ENCODE measurements at regions not wholly inside any gene's neighbourhood (a gene's known extent, or its start where the extent isn't known, plus 50 kb on each side); places are given as distances from the start of the nearest gene placed in this dataset.
"Not testable (repeated sequence)": the region's sequence is repeated elsewhere in the genome, so short reads cannot be mapped to it uniquely, and the experiment has no call there.

DNA sequence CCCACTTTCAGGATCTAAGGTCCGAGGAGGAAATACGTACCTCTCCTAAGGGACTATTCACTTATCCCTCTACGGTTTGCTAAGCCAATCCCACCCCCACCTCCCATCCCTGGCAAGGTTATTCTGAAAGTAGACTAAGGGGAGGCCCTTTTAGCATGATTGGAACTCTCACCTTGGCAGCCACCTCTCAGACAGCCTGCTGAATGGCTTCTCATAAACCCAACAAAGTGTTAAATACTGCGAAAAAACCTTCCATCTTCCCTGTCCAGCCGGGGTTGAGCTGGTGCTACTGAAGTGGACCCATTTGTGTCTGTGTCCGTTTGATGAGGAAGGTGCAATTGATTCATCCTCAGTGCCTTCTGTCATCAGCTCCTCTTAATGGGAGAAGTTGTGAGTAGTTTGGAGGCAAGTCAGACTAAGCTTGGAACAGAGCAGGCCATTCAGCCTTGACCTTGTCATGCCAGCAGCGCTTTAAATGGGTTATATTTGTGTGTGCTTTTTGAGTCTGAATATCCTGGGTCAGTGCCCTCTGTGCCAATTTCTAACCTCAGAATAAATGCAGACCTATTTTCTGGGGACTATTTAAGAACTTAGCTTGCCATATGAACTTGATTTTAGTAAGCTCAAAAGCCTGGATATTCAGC, 476.3 kb upstream of the ZNF608 start:
- DNase-seq, result no peak

GRCh38 chr5:125225424-125225823, 479.0 kb upstream of the ZNF608 start:
- DNase-seq, result no peak

GRCh38 chr5:125226825-125227224, 480.4 kb upstream of the ZNF608 start:
- no peak for DNase-seq

DNA sequence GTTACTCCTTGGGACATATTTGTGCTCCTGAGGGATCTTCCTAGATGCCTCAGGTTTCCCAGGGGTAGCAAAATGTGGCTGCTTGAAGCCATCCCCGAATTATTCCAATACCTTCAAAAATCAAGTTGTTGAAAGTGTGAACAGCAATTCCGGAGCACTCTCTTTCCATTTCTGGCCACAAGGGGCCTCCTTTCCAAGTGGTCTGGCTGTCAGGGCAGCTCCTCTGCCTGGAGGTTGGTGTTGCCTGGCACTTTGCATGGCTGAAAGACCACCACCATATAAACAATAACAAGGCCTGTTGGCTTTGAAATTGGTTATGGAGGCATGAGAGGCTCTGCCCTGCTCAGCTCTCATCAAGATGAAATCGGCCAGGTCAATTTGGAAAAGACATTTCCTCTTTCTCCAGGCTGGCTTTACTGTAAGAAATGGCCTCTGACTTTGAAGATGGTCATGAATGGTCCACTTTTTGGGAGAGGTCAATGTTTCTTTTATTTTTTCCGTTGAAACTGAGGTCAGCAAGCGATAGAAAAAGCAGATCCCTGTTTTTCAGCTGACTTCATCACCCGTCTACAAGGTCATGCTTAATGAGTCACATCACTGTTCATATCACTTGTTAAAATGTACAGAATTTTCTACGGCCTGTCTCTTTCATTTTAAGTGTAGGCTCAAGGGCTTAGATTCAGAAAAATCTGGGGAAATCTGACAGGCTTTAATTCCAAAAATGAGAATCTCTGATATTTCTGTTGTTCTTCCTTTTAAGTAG, 481.1 kb upstream of the ZNF608 start:
- no peak for DNase-seq

GRCh38 chr5:125228363-125229070, 482.1 kb upstream of the ZNF608 start:
- no peak for DNase-seq

- no peak for DNase-seq
Measured at GRCh38 chr5:125229556-125229955, 483.1 kb upstream of the ZNF608 start.

DNA sequence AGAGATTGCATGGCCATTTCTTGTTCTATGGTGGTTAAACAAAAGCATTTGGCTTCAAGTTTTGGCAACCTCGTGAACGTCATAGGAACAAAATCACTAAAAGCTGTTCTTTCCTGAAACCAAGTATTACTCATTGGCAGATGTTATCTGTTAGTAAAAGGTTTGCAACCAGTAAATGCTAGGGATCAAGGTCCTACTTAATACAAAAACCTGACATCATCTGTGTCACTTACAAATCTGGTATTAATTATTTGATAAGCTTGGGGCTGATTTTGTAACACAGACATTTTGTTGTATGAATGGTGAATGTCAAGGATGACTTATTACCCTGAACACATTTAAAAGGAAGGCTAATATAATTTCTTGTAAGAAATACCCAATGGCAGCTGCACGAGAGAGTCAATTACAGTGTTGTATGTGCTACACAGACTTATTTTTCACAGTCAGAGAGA, 486.4 kb upstream of the ZNF608 start:
- DNase-seq, result no peak

DNA sequence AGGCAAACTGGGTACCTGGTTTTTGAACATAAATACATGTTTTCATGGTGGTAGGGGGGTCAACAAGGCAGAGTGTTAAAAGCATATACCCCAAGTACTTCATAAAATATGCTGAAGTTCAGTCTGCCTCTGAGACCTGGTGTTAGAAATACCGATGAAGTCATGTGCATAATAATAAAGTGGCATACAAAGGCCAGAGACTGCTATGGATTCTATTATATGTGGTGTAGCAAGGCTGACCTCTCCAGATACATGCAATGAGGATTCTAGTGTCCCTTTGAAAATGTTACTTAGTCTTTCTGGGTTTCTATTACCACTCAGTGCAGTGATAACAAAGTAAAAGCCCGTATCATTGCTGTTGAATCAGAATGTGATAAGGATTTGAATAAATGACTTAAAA, 487.5 kb upstream of the ZNF608 start:
- DNase-seq, result no peak

DNA sequence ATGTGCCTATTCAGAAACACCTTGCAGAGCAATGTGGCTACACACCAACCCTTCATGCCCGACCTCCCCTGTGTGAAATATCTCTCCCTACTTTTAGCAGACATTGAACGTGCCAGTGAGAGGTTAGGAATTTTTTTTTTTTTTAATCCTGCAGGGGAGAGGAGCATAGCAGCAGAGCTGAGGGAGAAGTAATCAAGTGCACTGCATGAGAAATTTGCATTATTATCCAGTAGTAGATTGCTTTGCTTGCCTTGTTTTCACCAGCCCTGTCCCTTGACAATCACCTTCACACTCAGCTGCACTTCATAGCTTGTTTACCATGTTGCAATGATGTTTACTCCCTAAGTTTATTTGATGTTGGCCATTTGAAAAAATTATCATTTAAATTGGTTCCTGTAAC, 489.6 kb upstream of the ZNF608 start:
- no peak for DNase-seq

GRCh38 chr5:125236981-125237380, 490.5 kb upstream of the ZNF608 start:
- no peak for DNase-seq

DNA sequence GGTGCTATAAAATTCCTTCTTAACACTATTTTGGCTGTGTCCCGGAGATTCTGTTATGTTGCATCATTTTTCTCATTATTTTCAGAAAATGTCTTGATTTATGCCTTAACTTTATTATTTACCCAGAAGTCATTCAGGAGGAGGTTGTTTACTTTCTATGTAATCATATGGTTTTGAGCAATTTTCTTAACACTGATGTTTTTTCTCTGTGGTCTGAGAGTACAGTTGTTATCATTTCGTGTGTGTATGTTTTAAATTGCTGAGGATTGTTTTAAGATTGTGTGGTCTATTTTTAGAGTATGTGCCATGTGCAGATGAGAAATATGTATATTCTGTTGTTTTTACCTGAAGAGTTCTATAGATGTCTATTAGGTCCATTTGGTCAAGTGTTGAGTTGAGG, 498.1 kb upstream of the ZNF608 start:
- no peak for DNase-seq

DNA sequence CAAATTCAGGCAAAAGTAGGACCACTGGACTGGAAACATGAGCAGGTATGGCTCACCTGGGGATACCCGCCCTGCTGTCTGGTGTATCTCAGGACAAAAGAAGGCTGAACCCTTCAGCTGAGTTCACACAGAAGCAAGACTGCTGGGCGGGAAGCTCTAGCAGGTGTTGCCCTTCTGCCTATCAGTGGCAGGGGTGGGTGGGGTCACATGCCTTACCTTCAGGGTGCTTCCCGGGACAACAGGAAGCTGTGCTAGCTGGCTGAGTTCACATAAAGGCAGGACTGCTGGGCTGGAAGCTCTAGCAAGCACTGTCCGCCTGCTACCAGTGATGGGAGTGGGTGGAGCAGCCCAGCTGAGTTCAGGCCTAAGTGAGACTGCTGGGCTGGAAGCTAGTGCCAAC, 498.8 kb upstream of the ZNF608 start:
- DNase-seq, result no peak

- DNase-seq, result no peak
Measured at GRCh38 chr5:125249400-125249799, 503.0 kb upstream of the ZNF608 start.

DNA sequence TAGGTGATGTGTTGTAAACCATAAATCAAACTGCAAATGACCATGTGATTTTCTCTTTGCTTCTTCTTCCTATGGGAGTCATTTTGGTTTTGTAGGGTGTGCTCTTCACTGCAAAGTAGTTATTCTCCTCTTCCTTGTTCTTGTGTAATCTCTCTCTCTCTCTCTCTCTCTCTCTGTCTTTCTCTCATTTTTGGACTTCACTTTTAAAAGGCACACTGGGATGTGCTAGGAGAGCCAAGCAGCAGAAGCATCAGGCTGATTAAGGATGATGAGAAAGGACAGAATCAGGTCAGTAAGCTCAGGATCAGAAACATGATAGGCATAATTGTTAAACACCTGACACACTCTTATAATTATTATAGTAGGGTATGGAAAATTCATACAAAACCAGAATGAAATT, 505.3 kb upstream of the ZNF608 start:
- no peak for DNase-seq

- DNase-seq, result not testable (repeated sequence)
Measured at GRCh38 chr5:125253634-125254033, 507.2 kb upstream of the ZNF608 start.

DNA sequence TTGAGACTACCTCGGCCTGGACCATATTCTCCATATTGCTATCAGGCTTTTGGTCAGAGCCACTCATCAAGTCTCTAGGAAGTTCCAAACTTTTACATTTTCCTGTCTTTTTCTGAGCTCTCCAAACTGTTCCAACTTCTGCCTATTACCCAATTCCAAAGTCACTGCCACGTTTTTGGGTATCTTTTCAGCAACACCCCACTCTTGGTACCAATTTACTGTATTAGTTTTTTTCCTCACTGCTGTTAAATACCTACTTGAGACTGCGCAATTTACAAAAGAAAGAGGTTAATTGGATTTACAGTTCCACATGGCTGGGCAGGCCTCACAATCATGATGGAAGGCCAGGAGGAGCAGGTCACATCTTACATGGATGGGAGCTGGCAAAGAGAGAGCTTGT, 507.8 kb upstream of the ZNF608 start:
- DNase-seq, result no peak

DNA sequence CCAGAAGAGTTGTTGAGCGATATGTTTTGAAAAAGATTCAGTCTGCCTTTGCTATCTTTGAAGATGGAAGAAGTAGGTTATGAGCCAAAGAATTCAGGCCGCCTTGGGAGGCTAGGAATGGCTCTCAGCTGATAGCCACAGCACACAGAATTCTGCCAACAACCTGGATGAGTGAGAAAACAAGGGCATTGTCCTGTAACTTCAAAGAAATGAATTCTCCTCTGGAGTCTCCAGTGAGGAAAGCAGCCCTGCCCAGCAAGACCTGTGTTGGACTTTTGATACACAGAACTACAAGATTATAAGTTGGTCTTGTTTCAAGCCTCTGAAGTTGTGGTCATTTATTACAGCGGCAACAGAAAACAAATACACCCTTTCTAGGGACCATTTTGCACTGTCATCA, 509.9 kb upstream of the ZNF608 start:
- DNase-seq, result no peak

DNA sequence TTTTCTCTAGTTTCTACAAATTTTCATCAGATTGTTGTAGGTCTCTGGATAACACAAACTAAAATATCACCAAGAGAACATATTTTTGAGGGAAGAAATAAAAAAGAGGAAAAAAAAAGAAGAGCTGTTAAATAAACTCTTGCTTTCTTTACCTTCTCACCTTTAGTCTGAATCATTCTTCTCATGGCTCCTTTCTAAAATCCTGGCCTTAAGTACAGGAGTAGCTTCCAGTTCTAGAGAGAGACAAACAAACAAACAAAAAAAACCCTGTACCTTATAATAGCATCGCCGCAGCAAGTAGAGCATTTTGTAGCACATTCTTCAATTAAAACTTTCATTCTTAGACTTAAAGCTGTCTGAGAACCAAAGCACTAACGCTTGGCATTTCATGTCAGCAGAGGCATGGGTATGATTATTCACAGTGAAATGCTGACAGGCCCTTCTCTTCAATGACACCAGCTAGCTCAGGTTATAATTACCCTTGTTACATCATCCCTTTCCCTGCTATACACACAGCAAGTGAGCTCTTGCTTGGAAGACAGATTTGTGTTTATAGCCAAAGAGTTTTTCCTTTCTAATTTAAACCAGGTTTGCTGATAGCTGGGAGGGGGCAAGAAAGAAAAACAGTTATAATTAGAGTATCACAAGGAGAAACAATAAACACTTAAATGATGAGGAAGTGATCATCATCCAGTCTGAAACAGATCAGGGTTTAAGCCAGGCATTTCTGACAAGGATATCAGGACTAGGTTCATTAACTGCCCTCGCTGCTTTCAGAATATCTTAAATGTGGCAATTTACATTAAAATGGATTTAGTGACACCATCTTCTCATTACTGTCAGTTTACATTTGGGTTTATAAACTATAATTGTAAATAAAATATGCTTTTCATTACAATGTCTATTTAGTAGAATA, 510.9 kb upstream of the ZNF608 start:
- no peak for DNase-seq

GRCh38 chr5:125257997-125258396, 511.6 kb upstream of the ZNF608 start:
- no peak for DNase-seq

- no peak for DNase-seq
Measured at GRCh38 chr5:125258615-125259014, 512.2 kb upstream of the ZNF608 start.

DNA sequence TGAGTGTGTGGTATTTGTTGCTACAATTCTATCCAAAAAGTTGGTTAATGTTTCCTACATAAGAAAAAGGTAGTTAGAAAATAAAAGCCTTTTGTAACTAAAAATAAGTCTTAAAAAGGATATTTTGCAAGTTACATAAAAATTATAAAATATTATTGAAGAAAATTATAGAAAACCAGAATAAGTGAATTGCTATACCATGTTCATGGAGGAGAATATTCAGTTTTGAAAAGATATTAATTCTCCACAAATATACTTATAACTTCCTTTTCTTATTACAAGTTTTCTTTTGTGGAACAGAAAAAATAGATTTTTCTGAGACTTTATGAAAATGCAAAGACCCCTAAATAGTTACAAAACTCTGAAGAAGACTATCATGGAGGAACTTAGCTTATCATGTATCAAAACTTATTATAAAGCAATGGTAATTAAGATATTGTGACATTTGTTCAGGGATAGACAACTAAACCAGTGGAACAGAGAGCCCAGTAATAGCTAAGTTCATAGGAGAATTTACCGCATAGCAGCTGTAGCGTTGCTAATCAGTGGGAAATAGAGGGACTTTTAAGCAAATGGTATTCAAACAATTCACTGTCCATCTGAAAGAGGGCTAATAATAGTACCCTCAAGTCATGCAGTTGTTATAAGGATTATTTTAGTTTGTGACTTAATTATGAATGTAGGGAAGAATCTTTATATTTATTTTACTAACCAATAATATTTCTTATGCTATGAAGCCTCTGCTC, 515.2 kb upstream of the ZNF608 start:
- DNase-seq, result no peak

DNA sequence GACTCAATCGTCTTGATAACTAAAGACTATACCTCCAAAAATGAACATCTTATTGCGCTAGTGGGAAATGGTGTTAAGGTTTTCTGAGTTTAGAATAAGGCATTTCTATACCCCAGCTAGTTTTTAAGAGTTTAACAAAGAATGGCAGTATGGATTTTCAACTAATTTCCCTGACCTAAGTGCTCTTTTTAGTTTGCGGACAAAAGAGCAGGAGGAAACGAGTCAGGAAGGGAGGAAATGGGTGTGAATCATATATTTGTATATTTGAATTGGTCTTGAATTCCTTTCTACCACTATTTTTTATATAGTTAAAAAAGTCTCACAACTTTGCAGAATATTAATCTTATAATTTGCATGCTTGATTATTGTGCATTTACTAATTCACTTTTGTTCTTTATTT, 516.3 kb upstream of the ZNF608 start:
- DNase-seq, result no peak
